Activated CD8-positive, alpha-beta memory T cell treated with anti-CD3 and anti-CD28 coated beads, Interleukin-2, amount 50 U/mL, for 24 hours (primary cell): ENCODE measurements at regions not wholly inside any gene's neighbourhood (a gene's known extent, or its start where the extent isn't known, plus 50 kb on each side); places are given as distances from the start of the nearest gene placed in this dataset.
"Not testable (repeated sequence)": the region's sequence is repeated elsewhere in the genome, so short reads cannot be mapped to it uniquely, and the experiment has no call there.

Experiments
- DNase-seq: peaks from one replicate; pipeline ENCODE4 v3.0.0-alpha.2; 2020; ENCODE audit errors: extremely low read depth

DNA sequence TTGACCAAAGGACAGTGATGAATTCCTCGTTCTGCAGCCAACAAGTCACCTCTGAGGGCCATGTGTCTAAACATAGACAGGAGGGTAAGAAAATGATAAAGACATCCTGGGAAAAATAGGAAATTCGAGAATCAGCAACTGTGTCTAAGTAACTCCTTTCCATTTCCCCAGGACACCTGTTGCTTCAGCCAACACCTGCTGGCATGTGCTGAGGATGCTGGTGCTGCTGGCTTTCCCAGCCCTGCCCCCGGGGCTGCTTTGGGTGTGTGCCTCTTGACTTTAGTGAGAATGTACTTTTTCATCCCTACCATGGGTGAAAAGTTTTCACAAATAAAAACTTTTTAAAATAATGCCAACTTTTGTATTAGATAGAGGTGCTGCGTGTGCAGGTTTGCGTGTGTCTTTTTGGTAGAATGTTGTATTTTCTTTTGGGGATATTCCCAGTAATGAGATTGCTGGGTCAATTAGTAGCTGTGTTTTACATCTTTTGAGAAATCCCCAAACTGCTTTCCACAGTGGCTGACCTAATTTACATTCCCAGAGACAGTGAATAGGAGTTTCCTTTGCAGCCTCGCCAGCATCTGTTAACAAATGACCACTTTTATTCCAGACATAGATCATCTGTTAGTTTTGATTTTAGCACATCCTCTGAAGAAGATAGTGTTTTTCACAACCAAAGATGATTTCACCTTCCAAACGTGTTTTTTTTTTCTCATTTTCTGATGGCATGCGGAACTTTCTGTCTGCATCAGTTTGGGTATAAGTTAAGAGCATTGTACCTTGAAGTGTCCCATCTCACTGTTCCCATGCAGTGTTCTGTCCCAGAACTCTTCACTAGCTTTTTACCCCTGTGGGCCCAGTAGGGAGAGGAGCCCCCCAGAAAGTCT, 104.2 kb upstream of the ACBD5 start:
- DNase-seq: no peak

DNA sequence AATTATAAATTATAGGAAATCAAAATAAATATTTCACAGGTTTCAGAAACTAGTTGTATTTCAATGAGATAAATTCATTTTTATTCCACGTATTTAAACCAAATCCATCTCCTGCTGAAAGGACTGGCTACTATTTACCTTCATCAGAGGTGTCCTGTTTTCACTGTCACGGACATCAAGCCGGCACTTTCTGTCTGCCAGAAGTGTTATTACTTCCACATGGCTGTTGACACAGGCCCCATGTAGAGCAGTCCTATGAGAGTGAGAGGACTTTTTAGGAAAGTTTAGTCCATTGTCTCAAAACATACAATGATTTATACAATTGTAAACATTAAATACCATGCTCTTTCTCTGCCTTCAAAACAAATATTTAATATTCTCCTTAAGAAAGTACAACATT, 100.4 kb upstream of the ACBD5 start:
- DNase-seq: no peak

- DNase-seq: not testable (repeated sequence)
These were observed 94.6 kb upstream of the ACBD5 start for GRCh38 chr10:27335246-27335645.

DNA sequence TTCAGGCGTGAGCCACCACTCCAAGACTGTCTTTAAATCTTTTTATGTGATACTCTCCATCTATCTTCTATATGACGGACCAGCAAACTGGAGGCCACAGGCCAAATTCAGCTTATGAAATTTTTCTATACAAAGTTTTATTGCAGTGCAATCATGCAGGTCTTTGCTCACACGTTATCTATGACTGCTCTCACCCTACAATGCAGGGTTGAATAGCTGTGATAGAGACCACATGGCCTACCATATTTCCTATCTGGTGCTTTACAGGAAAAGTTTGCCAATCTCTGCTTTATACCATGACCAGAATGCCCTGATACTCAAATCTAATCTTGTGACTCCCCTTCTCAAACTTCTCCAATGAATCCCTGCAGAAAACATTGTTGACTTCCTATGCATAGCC, 89.5 kb upstream of the ACBD5 start:
- DNase-seq: no peak

- no peak for DNase-seq
These were observed 88.3 kb upstream of the ACBD5 start for GRCh38 chr10:27328946-27329345.

GRCh38 chr10:27326748-27327147, 86.2 kb upstream of the ACBD5 start:
- not testable (repeated sequence) for DNase-seq

DNA sequence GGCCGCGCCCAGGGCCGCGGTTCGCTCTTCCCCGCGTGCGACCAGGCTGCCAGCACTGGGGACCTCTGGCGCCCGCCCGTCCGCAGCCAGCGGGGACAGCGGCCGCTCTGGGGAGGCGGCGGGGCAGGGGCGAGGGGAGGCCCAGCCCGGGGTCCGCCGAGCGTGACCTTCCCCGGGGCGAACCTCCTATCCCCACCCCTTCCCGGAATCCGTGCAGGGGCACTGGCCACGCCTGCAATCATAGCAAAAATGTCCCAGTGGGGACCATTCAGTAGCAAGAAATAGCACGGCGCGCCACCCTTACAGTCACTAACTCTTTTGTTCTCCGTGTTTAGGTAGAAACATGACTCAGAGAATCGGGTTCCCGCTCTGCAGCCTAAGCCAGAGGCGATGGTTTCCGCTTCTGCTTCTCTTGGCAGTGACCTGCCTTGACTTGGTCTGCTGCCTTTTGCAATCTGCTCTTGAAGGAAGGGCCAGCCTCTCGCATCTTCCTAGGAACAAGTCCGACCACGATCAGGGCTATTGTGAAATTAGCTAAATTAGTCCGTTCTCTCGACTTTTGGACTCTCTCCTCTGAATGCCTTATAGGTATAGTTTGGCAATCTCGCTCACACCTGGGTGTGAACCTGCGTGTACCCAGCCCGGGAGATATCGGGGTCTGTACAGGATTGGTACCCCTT, 79.3 kb upstream of the ACBD5 start:
- no peak for DNase-seq

GRCh38 chr10:27319139-27319538, 78.5 kb upstream of the ACBD5 start:
- not testable (repeated sequence) for DNase-seq

DNA sequence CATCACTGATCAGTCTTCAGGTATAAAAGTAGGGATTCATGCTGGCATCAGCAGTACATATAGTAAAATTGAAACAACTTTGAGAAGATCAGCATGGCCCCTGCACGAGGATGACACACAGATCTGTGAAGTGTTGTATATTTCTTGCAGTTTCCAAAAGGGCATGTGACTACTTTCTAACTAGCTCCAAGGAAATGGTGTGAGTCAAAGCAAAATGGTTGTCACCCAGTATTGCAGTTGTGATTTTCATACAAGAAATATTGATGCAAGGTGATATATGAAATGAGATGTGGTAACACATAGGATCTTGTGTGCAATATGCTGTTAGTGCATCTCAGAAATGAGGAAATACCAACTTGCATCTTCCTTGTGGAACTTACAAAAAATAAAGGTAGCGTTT, 74.5 kb upstream of the ACBD5 start:
- not testable (repeated sequence) for DNase-seq

DNA sequence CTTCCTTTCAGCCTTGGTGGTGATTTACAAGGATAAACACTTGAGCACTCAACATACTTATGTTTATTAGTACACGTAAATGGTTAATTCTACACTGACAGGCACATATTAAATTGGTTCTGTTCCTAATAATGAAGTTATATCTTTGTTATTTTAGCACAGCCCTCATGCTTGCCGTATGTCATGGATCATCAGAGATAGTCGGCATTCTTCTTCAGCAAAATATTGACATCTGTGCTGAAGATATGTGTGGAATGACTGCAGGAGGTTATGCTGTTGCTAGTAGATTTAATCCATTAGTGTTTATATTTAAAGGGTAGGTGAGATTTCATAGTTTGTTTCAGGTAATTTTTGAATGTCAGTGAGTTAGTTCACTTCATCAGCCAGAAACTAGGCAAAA, 73.0 kb upstream of the ACBD5 start:
- DNase-seq: not testable (repeated sequence)

DNA sequence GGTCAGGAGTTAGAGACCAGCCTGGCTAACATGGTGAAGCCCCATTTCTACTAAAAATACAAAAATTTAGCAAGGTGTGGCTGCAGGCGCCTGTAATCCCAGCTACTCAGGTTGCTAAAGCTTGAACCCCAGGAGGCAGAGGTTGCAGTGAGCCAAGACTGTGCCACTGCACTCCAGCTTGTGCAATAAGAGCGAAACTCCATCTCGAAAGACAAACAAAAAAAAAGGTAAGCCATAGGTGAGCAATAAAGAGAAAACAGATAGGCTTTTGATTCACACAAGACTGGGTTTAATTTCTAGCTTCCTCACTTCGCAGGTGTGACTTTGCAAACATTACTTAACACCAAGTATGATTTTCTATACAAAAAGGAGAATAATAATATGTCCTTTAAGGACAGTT, 72.3 kb upstream of the ACBD5 start:
- no peak for DNase-seq

DNA sequence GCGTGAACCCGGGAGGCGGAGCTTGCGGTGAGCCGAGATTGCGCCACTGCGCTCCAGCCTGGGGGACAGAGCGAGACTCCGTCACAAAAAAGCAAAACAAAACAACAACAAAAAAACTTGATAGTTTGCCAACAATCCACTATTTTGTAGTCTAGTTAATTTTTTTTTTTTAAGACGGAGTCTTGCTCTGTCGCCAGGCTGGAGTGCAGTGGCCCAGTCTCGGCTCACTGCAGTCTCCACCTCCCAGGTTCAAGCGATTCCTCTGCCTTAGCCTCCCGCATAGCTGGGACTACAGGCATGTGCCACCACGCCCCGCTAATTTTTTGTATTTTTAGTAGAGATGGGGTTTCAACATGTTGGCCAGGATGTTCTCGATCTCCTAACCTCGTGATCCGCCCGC, 71.2 kb upstream of the ACBD5 start:
- not testable (repeated sequence) for DNase-seq

GRCh38 chr10:27298522-27298850, 57.9 kb upstream of the ACBD5 start:
- DNase-seq: not testable (repeated sequence)

- DNase-seq: no peak
These were observed 57.4 kb upstream of the ACBD5 start for GRCh38 chr10:27297844-27298521.

- DNase-seq: not testable (repeated sequence)
These were observed 55.7 kb upstream of the ACBD5 start for GRCh38 chr10:27296285-27296684.

DNA sequence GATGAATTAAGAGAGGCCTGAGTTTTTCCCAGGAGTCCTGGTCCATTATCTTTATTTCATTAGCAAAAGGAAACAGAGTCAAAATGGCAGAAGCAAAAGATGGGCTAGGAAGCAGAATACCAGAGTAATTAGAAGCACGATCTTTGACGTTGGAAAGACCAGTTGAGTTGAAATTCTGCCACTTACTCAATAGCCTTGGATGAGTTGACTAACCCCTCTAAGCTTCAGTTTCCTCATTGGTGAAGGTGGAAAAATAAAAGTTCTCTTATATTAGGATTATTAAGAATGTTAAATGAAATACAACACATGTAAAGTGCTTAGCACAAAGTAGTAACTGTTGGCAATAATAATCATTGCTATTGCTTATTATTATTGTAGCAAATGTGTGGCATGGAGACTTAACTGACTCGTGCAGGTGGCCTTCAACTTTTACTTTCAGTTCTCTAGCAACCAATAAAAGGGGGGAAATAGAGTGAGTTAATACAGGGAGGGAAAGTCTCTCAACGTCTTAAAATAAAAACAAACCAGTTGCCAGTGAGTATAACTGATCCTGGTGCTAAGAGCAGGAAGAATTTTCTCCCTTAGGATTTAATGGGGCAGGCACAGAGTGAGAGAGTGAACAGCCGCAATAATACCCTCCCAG, 50.8 kb upstream of the ACBD5 start:
- not testable (repeated sequence) for DNase-seq
